GM12878 (cell line): ENCODE measurements at regions not wholly inside any gene's neighbourhood (a gene's known extent, or its start where the extent isn't known, plus 50 kb on each side); places are given as distances from the start of the nearest gene placed in this dataset.

ENCODE experiments used
- ATAC-seq: fragments of 200-7000 bp; cut with Tn5 transposase; 3 replicates; pipeline ENCODE4 v1.9.1; 2020; ENCODE audit warnings: mild to moderate bottlenecking, moderate library complexity
- BruUV-seq: library from RNA; stranded (reverse); fragments of 400-500 nt; replicated peaks from 2 replicates; lab custom pipeline; 2021; lab: Mats Ljungman, UMichigan
- CTCF ChIA-PET: fragments of 300-600 bp; sonication (Branson Sonifier 250); formaldehyde crosslinking; extraction: SDS; loops from one replicate; lab custom pipeline; 2021; ENCODE audit warnings: inconsistent platforms; lab: Yijun Ruan, JAX
- POLR2A ChIA-PET: fragments of 350-600 bp; formaldehyde crosslinking; extraction: SDS; loops from one replicate; lab custom pipeline; 2021; ENCODE audit warnings: inconsistent platforms; lab: Charles Lee
- RAD21 ChIA-PET: fragments of 300-600 bp; sonication (Branson Sonifier 250); formaldehyde crosslinking; loops from one replicate; lab custom pipeline; 2023; ENCODE audit warnings: antibody characterized with exemption; ENCODE audit not compliant: unreplicated experiment; lab: Charles Lee
- SMC1A ChIA-PET: fragments of 300-600 bp; sonication (Branson Sonifier 250); formaldehyde crosslinking; loops from one replicate; lab custom pipeline; 2023; ENCODE audit not compliant: unreplicated experiment, uncharacterized antibody; lab: Charles Lee
- DNase-seq: peaks from one replicate; pipeline ENCODE4 v3.0.0-alpha.2; 2011; ENCODE audit warnings: low read depth, low spot score
- FAIRE-seq: peaks from 3 replicates; lab custom pipeline; 2011; peaks lifted over from hg19 to GRCh38; lab: Jason Lieb, UNC
- H2AFZ ChIP-seq: 2 replicates; pipeline ENCODE4 v1.6.0; 2011; ENCODE audit warnings: low read depth, low read length, control low read depth; ENCODE audit not compliant: control insufficient read depth
- H3K27ac ChIP-seq: 2 replicates; pipeline ENCODE4 v1.5.1; 2011; ENCODE audit warnings: control low read depth; ENCODE audit not compliant: control insufficient read depth, insufficient read depth
- H3K27me3 ChIP-seq, 2 experiments: replicated peaks in 1 of 2; 2 replicates each; pipeline versions ENCODE4 v1.6.0 to v1.6.1; 2011; ENCODE audit warnings: low read length in 1 of 2; ENCODE audit not compliant: control insufficient read depth in 2 of 2, insufficient read depth in 2 of 2
- H3K36me3 ChIP-seq, 2 experiments: 2 replicates each; pipeline ENCODE4 v1.5.1; 2011; ENCODE audit warnings: low read length in 1 of 2; ENCODE audit not compliant: control insufficient read depth in 2 of 2, insufficient read depth in 2 of 2
- H3K4me1 ChIP-seq: 2 replicates; pipeline ENCODE4 v1.6.1; 2011; ENCODE audit warnings: mild to moderate bottlenecking, low read length, moderate library complexity, mixed read lengths; ENCODE audit not compliant: control insufficient read depth, insufficient read depth
- H3K4me2 ChIP-seq: 2 replicates; pipeline ENCODE4 v1.6.0; 2011; ENCODE audit warnings: control low read depth; ENCODE audit not compliant: control insufficient read depth, insufficient read depth
- H3K4me3 ChIP-seq: fragments of 200-600 bp; sonication (generic); 2 replicates; pipeline ENCODE4 v1.5.1; 2016
- H3K79me2 ChIP-seq: 2 replicates; pipeline ENCODE4 v1.6.0; 2011; ENCODE audit warnings: low read length; ENCODE audit not compliant: control insufficient read depth, insufficient read depth
- H3K9ac ChIP-seq: 2 replicates; pipeline ENCODE4 v1.8.0; 2011; ENCODE audit warnings: low read length, control low read depth, mixed read lengths; ENCODE audit not compliant: control insufficient read depth, insufficient read depth
- H3K9me3 ChIP-seq: replicated peaks from 3 replicates; pipeline ENCODE4 v1.5.1; 2011; ENCODE audit warnings: mild to moderate bottlenecking, low read length; ENCODE audit not compliant: control insufficient read depth, insufficient read depth
- H4K20me1 ChIP-seq: 2 replicates; pipeline ENCODE4 v1.6.0; 2011; ENCODE audit not compliant: control insufficient read depth, insufficient read depth
- BACH1 ChIP-seq: fragments of 450-650 bp; IDR thresholded peaks from 2 replicates; pipeline ENCODE4 v1.6.1; 2017; ENCODE audit warnings: mild to moderate bottlenecking, borderline replicate concordance
- BRCA1 ChIP-seq: IDR thresholded peaks from 2 replicates; pipeline ENCODE4 v1.6.1; 2011; ENCODE audit warnings: low read depth, low read length, improper control_type of control experiment
- CHD4 ChIP-seq: fragments of 200-600 bp; sonication (generic); IDR thresholded peaks from 2 replicates; pipeline ENCODE4 v1.6.1; 2016; ENCODE audit warnings: mild to moderate bottlenecking
- FOS ChIP-seq: IDR thresholded peaks from 3 replicates; pipeline ENCODE4 v1.6.1; 2011; ENCODE audit warnings: borderline replicate concordance; ENCODE audit not compliant: insufficient read length; ENCODE audit errors: extremely low read depth
- HDAC2 ChIP-seq: fragments of 200-600 bp; sonication (generic); IDR thresholded peaks from 2 replicates; pipeline ENCODE4 v1.6.1; 2017
- MXI1 ChIP-seq: fragments of 150-350 bp; IDR thresholded peaks from 2 replicates; pipeline ENCODE4 v1.6.1; 2011; ENCODE audit warnings: low read depth, mild to moderate bottlenecking, inconsistent platforms, low read length, improper control_type of control experiment
- PAX5 ChIP-seq: IDR thresholded peaks from 2 replicates; pipeline ENCODE4 v1.6.1; 2011; ENCODE audit warnings: low read depth, low read length, borderline replicate concordance
- PAX8 ChIP-seq: fragments of 450-650 bp; IDR thresholded peaks from 2 replicates; pipeline ENCODE4 v1.6.1; 2017; ENCODE audit warnings: mild to moderate bottlenecking, moderate library complexity
- PML ChIP-seq: IDR thresholded peaks from 2 replicates; pipeline ENCODE4 v1.6.1; 2012; ENCODE audit warnings: low read length, inconsistent platforms
- POLR2AphosphoS2 ChIP-seq: IDR thresholded peaks from 2 replicates; pipeline ENCODE4 v1.6.1; 2011; ENCODE audit warnings: low read depth, mild to moderate bottlenecking, low read length, improper control_type of control experiment, moderate library complexity
- RAD21 ChIP-seq: IDR thresholded peaks from 2 replicates; pipeline ENCODE4 v1.6.1; 2011; ENCODE audit warnings: mild to moderate bottlenecking, low read depth, low read length, moderate library complexity; ENCODE audit not compliant: insufficient read depth
- SIN3A ChIP-seq: IDR thresholded peaks from 2 replicates; pipeline ENCODE4 v1.6.1; 2012; ENCODE audit warnings: low read depth, low read length, improper control_type of control experiment
- SP1 ChIP-seq: IDR thresholded peaks from one replicate; pipeline ENCODE4 v1.6.1; 2011; ENCODE audit warnings: low read depth, low read length
- TARDBP ChIP-seq: IDR thresholded peaks from 2 replicates; pipeline ENCODE4 v1.6.1; 2016; ENCODE audit warnings: borderline replicate concordance
- YBX1 ChIP-seq: fragments of 450-650 bp; IDR thresholded peaks from 2 replicates; pipeline ENCODE4 v1.6.1; 2016; ENCODE audit warnings: antibody characterized with exemption
- WGBS: methylation state at CpG from one replicate; pipeline ENCODE4 v1.1.6; 2016; ENCODE audit warnings: low lambda C conversion rate; ENCODE audit not compliant: insufficient replicate concordance, insufficient coverage; ENCODE audit errors: missing lambda C conversion rate; 5-methylcytosine and 5-hydroxymethylcytosine counted together
- in situ Hi-C: fragments of 300-500 bp; cut with MboI; formaldehyde crosslinking; loops from 9 replicates; pipeline ENCODE4 v1.14.3; 2018; ENCODE audit warnings: mixed read lengths
- intact Hi-C: fragments of 100-400 bp; cut with micrococcal nuclease; formaldehyde crosslinking; loops from one replicate; pipeline ENCODE4 v1.14.2; 2022; ENCODE audit not compliant: unreplicated experiment
- TF ChIP-seq, protein P1 (sequence below): IDR thresholded peaks from 2 replicates; pipeline ENCODE4 v1.6.1; 2012; ENCODE audit warnings: improper control_type of control experiment, low read depth, low read length; ENCODE audit not compliant: insufficient replicate concordance

GRCh38 chr20:60100780-60101179 is 142.6 kb downstream of the CDH26 start:
- no peak overlapping the region for H3K9ac ChIP-seq
- no peak overlapping the region for H3K27ac ChIP-seq
- 2% methylated on average over 5 of the region's 5 CpGs for WGBS
- no peaks in the 10 kb centered on the region for H3K36me3 ChIP-seq
- ATAC-seq (no peak), FAIRE-seq (no peak), DNase-seq (no peak)
- H2AFZ ChIP-seq, result no peak overlapping the region
- H3K9me3 ChIP-seq, result no peaks in the 10 kb centered on the region
- H4K20me1 ChIP-seq, result no peaks in the 10 kb centered on the region
- POLR2A ChIA-PET, result no interaction called here
- no TSS peak for BruUV-seq
- H3K4me1 ChIP-seq, result no peaks in the 10 kb centered on the region
- intact Hi-C loops (no loop called here), in situ Hi-C loops (no loop called here)
- TF ChIP-seq PAX5 (peak; percentile 43; the same call in 1 of the 2 replicates), CHD4 (no peak), PAX8 (no peak), SP1 (no peak)
- H3K27me3 ChIP-seq, result no peaks in the 10 kb centered on the region
- SMC1A ChIA-PET, result no interaction called here
- CTCF ChIA-PET, result no interaction called here
- no peaks in the 10 kb centered on the region for H3K79me2 ChIP-seq
- no peak overlapping the region for H3K4me3 ChIP-seq
- no peak overlapping the region for H3K4me2 ChIP-seq
- RAD21 ChIA-PET, result no interaction called here

DNA sequence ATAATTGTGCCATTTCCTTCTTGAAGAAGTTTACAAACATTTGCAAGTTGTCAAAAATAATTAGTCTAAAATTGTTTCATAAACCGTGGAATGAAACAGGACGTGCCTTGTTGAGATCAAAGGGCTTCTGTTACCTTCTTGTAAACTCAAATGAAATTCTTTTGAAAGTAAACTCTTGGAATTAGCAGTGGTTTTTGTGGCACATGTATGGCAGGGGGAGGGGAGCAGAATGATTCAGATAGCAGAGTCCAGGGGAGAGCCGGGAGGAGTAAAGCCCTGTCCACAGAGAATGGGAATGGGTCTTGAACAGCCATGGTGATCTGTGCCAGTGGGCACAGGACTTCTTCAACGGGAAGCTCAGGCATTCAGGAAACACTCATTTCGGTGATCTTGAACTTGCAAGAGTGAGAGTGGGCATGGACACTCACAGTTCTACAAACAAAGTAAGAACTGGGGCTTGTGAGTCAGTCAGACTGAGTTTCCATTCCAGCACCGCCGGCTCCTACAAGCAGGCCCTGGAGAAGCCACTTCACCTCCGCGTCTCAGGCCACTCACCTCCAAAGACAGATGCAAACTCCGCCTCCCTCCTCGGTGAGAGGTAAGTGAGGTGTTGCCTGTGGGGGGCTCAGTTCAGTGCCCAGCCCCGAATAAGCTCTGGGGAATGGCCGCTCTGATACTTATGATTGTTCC is 143.1 kb downstream of the CDH26 start:
- SMC1A ChIA-PET, result no interaction called here
- no TSS peak for BruUV-seq
- in situ Hi-C loops (no loop called here), intact Hi-C loops (no loop called here)
- 42% methylated on average over 13 of the region's 13 CpGs for WGBS
- no peaks in the 10 kb centered on the region for H3K9me3 ChIP-seq
- no peaks in the 10 kb centered on the region for H3K27me3 ChIP-seq
- DNase-seq, result no peak
- no peaks in the 10 kb centered on the region for H4K20me1 ChIP-seq
- no peak overlapping the region for H3K9ac ChIP-seq
- H3K36me3 ChIP-seq, result no peaks in the 10 kb centered on the region
- no peak overlapping the region for H2AFZ ChIP-seq
- no peaks in the 10 kb centered on the region for H3K4me1 ChIP-seq
- H3K4me3 ChIP-seq, result no peak overlapping the region
- RAD21 ChIA-PET, result no interaction called here
- CTCF ChIA-PET, result no interaction called here
- ATAC-seq, result no peak
- H3K79me2 ChIP-seq, result no peaks in the 10 kb centered on the region
- no peak overlapping the region for H3K4me2 ChIP-seq
- FAIRE-seq, result no peak
- POLR2A ChIA-PET, result no interaction called here
- H3K27ac ChIP-seq, result no peak overlapping the region
- TF ChIP-seq, protein P1, sequence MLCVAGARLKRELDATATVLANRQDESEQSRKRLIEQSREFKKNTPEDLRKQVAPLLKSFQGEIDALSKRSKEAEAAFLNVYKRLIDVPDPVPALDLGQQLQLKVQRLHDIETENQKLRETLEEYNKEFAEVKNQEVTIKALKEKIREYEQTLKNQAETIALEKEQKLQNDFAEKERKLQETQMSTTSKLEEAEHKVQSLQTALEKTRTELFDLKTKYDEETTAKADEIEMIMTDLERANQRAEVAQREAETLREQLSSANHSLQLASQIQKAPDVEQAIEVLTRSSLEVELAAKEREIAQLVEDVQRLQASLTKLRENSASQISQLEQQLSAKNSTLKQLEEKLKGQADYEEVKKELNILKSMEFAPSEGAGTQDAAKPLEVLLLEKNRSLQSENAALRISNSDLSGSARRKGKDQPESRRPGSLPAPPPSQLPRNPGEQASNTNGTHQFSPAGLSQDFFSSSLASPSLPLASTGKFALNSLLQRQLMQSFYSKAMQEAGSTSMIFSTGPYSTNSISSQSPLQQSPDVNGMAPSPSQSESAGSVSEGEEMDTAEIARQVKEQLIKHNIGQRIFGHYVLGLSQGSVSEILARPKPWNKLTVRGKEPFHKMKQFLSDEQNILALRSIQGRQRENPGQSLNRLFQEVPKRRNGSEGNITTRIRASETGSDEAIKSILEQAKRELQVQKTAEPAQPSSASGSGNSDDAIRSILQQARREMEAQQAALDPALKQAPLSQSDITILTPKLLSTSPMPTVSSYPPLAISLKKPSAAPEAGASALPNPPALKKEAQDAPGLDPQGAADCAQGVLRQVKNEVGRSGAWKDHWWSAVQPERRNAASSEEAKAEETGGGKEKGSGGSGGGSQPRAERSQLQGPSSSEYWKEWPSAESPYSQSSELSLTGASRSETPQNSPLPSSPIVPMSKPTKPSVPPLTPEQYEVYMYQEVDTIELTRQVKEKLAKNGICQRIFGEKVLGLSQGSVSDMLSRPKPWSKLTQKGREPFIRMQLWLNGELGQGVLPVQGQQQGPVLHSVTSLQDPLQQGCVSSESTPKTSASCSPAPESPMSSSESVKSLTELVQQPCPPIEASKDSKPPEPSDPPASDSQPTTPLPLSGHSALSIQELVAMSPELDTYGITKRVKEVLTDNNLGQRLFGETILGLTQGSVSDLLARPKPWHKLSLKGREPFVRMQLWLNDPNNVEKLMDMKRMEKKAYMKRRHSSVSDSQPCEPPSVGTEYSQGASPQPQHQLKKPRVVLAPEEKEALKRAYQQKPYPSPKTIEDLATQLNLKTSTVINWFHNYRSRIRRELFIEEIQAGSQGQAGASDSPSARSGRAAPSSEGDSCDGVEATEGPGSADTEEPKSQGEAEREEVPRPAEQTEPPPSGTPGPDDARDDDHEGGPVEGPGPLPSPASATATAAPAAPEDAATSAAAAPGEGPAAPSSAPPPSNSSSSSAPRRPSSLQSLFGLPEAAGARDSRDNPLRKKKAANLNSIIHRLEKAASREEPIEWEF, result no peak
- TF ChIP-seq YBX1 (no peak), BRCA1 (no peak), PML (no peak), MXI1 (no peak), TARDBP (no peak), RAD21 (no peak), SIN3A (no peak), FOS (no peak), POLR2AphosphoS2 (no peak), HDAC2 (no peak), BACH1 (no peak)
